GM06990 (cell line): ENCODE measurements at regions not wholly inside any gene's neighbourhood (a gene's known extent, or its start where the extent isn't known, plus 50 kb on each side); places are given as distances from the start of the nearest gene placed in this dataset.
"Not testable (repeated sequence)": the region's sequence is repeated elsewhere in the genome, so short reads cannot be mapped to it uniquely, and the experiment has no call there.

Experiments used
- DNase-seq: peaks from one replicate; pipeline ENCODE4 v3.0.0-alpha.2; 2011; ENCODE audit not compliant: insufficient read length; ENCODE audit errors: extremely low read depth
- H3K27me3 ChIP-seq: replicated peaks from 2 replicates; pipeline ENCODE4 v1.6.0; 2011; ENCODE audit warnings: low read length; ENCODE audit not compliant: control insufficient read depth, insufficient read depth
- H3K36me3 ChIP-seq: 2 replicates; pipeline ENCODE4 v1.5.1; 2011; ENCODE audit warnings: low read length; ENCODE audit not compliant: control insufficient read depth, insufficient read depth
- H3K4me3 ChIP-seq: replicated peaks from 2 replicates; pipeline ENCODE4 v1.5.1; 2011; ENCODE audit warnings: low read depth, mild to moderate bottlenecking, control low read depth, low read length
- CTCF ChIP-seq: IDR thresholded peaks from 2 replicates; pipeline ENCODE4 v1.5.1; 2011; ENCODE audit warnings: low read length, control low read depth, mild to moderate bottlenecking, inconsistent platforms; ENCODE audit not compliant: insufficient read depth, poor library complexity, severe bottlenecking

- no peak for DNase-seq
- Histone ChIP-seq H3K36me3 (no peaks in the 10 kb centered on the region), H3K27me3 (no peaks in the 10 kb centered on the region), H3K4me3 (no peak overlapping the region)
- no peak for TF ChIP-seq CTCF
Observed at GRCh38 chr5:125455041-125455440, 708.6 kb upstream of the ZNF608 start.

GRCh38 chr5:125456005-125456404, 709.6 kb upstream of the ZNF608 start:
- not testable (repeated sequence) for H3K4me3 ChIP-seq, DNase-seq, H3K36me3 ChIP-seq, H3K27me3 ChIP-seq

GRCh38 chr5:125457617-125458016, 711.2 kb upstream of the ZNF608 start:
- DNase-seq, result no peak
- H3K36me3 ChIP-seq, result no peaks in the 10 kb centered on the region
- H3K4me3 ChIP-seq, result no peak overlapping the region
- TF ChIP-seq CTCF, result no peak
- no peaks in the 10 kb centered on the region for H3K27me3 ChIP-seq

- not testable (repeated sequence) for DNase-seq, H3K27me3 ChIP-seq, H3K4me3 ChIP-seq, H3K36me3 ChIP-seq
Observed at GRCh38 chr5:125458949-125459348, 712.5 kb upstream of the ZNF608 start.

- Histone ChIP-seq H3K4me3 (no peak overlapping the region), H3K27me3 (no peaks in the 10 kb centered on the region), H3K36me3 (no peaks in the 10 kb centered on the region)
- DNase-seq, result no peak
- TF ChIP-seq CTCF, result no peak
Observed at GRCh38 chr5:125461641-125462072, 715.2 kb upstream of the ZNF608 start.

GRCh38 chr5:125463466-125464092, 717.1 kb upstream of the ZNF608 start:
- H3K27me3 ChIP-seq, result no peaks in the 10 kb centered on the region
- TF ChIP-seq CTCF, result no peak
- no peak overlapping the region for H3K4me3 ChIP-seq
- H3K36me3 ChIP-seq, result no peaks in the 10 kb centered on the region
- no peak for DNase-seq

GRCh38 chr5:125464847-125465432, 718.5 kb upstream of the ZNF608 start:
- H3K36me3 ChIP-seq, result no peaks in the 10 kb centered on the region
- TF ChIP-seq CTCF, result no peak
- no peaks in the 10 kb centered on the region for H3K27me3 ChIP-seq
- H3K4me3 ChIP-seq, result no peak overlapping the region
- DNase-seq, result no peak
